ENCODE measurements at regions not wholly inside any gene's neighbourhood (a gene's known extent, or its start where the extent isn't known, plus 50 kb on each side); places are given as distances from the start of the nearest gene placed in this dataset.

DNA sequence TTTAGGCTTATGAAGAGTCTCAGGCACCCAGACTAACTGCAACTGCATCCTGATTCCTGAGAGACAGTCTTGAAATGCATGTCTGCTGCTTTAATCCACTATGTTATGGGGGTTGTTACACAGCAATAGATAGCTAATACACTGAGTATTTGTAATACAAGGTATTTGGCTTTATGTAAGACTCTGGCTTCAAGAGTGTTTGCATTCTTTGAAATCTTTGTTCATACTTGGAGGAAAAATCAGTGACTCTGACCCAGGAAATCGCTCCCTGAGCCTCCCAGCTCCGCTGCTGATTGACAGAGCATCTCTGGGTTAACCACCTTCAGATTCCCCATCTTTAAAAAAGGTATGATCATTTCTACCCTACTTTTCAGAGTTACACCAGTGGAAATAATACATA is 133.9 kb downstream of the MTPAP start:
- H3K36me3 ChIP-seq (ENCODE audit: insufficient read depth, low read length, poor library complexity, severe bottlenecking), result no peaks in the 10 kb centered on the region
- no peak for DNase-seq (ENCODE audit: low spot score)
- no peak overlapping the region for H3K4me3 ChIP-seq (ENCODE audit: low read depth, low read length, poor library complexity, severe bottlenecking)
- TF ChIP-seq, protein P1, sequence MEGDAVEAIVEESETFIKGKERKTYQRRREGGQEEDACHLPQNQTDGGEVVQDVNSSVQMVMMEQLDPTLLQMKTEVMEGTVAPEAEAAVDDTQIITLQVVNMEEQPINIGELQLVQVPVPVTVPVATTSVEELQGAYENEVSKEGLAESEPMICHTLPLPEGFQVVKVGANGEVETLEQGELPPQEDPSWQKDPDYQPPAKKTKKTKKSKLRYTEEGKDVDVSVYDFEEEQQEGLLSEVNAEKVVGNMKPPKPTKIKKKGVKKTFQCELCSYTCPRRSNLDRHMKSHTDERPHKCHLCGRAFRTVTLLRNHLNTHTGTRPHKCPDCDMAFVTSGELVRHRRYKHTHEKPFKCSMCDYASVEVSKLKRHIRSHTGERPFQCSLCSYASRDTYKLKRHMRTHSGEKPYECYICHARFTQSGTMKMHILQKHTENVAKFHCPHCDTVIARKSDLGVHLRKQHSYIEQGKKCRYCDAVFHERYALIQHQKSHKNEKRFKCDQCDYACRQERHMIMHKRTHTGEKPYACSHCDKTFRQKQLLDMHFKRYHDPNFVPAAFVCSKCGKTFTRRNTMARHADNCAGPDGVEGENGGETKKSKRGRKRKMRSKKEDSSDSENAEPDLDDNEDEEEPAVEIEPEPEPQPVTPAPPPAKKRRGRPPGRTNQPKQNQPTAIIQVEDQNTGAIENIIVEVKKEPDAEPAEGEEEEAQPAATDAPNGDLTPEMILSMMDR (conservative IDR thresholded peaks at IDR 0.05; ENCODE audit: low read depth, low read length), result no peak
- TF ChIP-seq EZH2 (IDR thresholded peaks at IDR 0.05; ENCODE audit: borderline replicate concordance, low read depth, low read length, poor library complexity, severe bottlenecking), result no peak
- H3K4me1 ChIP-seq (ENCODE audit: insufficient read depth, low read length, poor library complexity, severe bottlenecking), result peaks cover 26% of the 10 kb centered on the region
- no peaks in the 10 kb centered on the region for H3K9me3 ChIP-seq (ENCODE audit: low read depth, low read length, poor library complexity, severe bottlenecking)
- no peaks in the 10 kb centered on the region for H3K27me3 ChIP-seq (replicated peaks; ENCODE audit: insufficient read depth, low read depth, low read length, poor library complexity)
- BruUV-seq (replicated peaks), result no TSS peak
- ChIA-PET CTCF (no interaction called here), POLR2A (ENCODE audit: low non-redundant PET) (no interaction called here)
- peak overlapping the region; percentile 32 for H3K27ac ChIP-seq (ENCODE audit: low read depth, low read length, poor library complexity, severe bottlenecking)
- intact Hi-C loops (cut with micrococcal nuclease; ENCODE audit: unreplicated experiment), result no loop called here

DNA sequence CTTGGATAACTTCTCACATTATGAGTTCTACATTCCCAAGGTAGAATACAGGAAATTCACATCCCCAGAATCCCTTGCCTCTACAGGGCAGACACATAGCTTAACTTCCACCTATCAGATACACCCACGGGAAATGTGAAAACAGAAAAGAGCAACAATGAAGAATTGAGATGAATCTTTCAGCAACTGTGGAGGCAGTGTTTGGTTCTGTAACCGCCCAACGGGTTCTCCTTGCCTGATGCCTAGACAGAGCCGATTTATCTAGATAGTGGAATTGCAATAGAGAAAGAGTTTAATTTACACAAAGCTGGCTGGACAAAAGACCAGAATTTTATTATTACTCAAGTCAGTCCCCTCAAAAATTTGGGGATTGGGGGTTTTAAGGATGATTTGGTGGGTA is 138.8 kb downstream of the MTPAP start:
- H3K4me1 ChIP-seq (ENCODE audit: insufficient read depth, low read length, poor library complexity, severe bottlenecking), result peaks cover 2% of the 10 kb centered on the region
- H3K27me3 ChIP-seq (replicated peaks; ENCODE audit: insufficient read depth, low read depth, low read length, poor library complexity), result no peaks in the 10 kb centered on the region
- no peak overlapping the region for H3K4me3 ChIP-seq (ENCODE audit: low read depth, low read length, poor library complexity, severe bottlenecking)
- no peak for DNase-seq (ENCODE audit: low spot score)
- no peaks in the 10 kb centered on the region for H3K9me3 ChIP-seq (ENCODE audit: low read depth, low read length, poor library complexity, severe bottlenecking)
- CTCF ChIA-PET, result no interaction called here
- BruUV-seq (replicated peaks), result no TSS peak
- H3K27ac ChIP-seq (ENCODE audit: low read depth, low read length, poor library complexity, severe bottlenecking), result no peak overlapping the region
- no peaks in the 10 kb centered on the region for H3K36me3 ChIP-seq (ENCODE audit: insufficient read depth, low read length, poor library complexity, severe bottlenecking)
- no peak for TF ChIP-seq EZH2 (IDR thresholded peaks at IDR 0.05; ENCODE audit: borderline replicate concordance, low read depth, low read length, poor library complexity, severe bottlenecking)
- TF ChIP-seq, protein P1 (conservative IDR thresholded peaks at IDR 0.05; ENCODE audit: low read depth, low read length), result no peak
- POLR2A ChIA-PET (ENCODE audit: low non-redundant PET), result no interaction called here
- intact Hi-C loops (cut with micrococcal nuclease; ENCODE audit: unreplicated experiment), result no loop called here

DNA sequence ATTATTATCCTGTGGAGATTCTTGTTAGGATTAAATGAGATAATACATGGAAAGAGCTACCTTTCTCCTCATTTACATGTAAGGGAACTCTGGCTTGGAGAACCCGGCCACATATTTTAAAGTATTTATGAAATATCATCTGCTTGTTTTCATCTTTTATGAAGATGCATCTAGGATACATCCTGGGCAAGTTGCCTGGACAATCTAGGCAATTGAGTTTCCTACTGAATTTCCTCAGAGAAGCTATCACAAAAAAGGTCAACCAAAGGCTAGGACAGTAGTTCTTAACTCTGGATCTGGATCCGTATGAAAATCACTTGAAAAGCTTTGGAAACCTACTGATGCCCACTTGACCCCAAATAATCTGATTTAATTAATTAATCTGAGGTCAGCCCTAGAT is 140.7 kb downstream of the MTPAP start:
- no peaks in the 10 kb centered on the region for H3K9me3 ChIP-seq (ENCODE audit: low read depth, low read length, poor library complexity, severe bottlenecking)
- ChIA-PET POLR2A (ENCODE audit: low non-redundant PET) (no interaction called here), CTCF (interaction anchor here (0.5 kb wide), 1 partner anchor 316 kb away, joined by 4 read pairs; no protein-coding TSS in a partner anchor)
- no peaks in the 10 kb centered on the region for H3K27me3 ChIP-seq (replicated peaks; ENCODE audit: insufficient read depth, low read depth, low read length, poor library complexity)
- H3K27ac ChIP-seq (ENCODE audit: low read depth, low read length, poor library complexity, severe bottlenecking), result no peak overlapping the region
- H3K4me3 ChIP-seq (ENCODE audit: low read depth, low read length, poor library complexity, severe bottlenecking), result no peak overlapping the region
- no peak for DNase-seq (ENCODE audit: low spot score)
- intact Hi-C loops (cut with micrococcal nuclease; ENCODE audit: unreplicated experiment), result no loop called here
- no peaks in the 10 kb centered on the region for H3K36me3 ChIP-seq (ENCODE audit: insufficient read depth, low read length, poor library complexity, severe bottlenecking)
- no TSS peak for BruUV-seq (replicated peaks)
- no peaks in the 10 kb centered on the region for H3K4me1 ChIP-seq (ENCODE audit: insufficient read depth, low read length, poor library complexity, severe bottlenecking)
- TF ChIP-seq, protein P1 (conservative IDR thresholded peaks at IDR 0.05; ENCODE audit: low read depth, low read length), result no peak
- no peak for TF ChIP-seq EZH2 (IDR thresholded peaks at IDR 0.05; ENCODE audit: borderline replicate concordance, low read depth, low read length, poor library complexity, severe bottlenecking)

Measured in A673 (cell line).